GM23338 (cell line): ENCODE measurements at regions not wholly inside any gene's neighbourhood (a gene's known extent, or its start where the extent isn't known, plus 50 kb on each side); places are given as distances from the start of the nearest gene placed in this dataset.

Experiments used
- ATAC-seq: fragments of 200-7000 bp; cut with Tn5 transposase; 3 replicates; pipeline ENCODE4 v1.9.1; 2020
- DNase-seq: peaks from one replicate; pipeline ENCODE4 v3.0.0-alpha.2; 2015; ENCODE audit warnings: low spot score
- H2AFZ ChIP-seq: fragments of 200-600 bp; sonication (generic); 2 replicates; pipeline ENCODE4 v1.8.0; 2016; ENCODE audit warnings: antibody characterized with exemption, mild to moderate bottlenecking, moderate library complexity
- H3F3A ChIP-seq: fragments of 200-600 bp; sonication (generic); replicated peaks from 2 replicates; pipeline ENCODE4 v1.8.0; 2017; ENCODE audit warnings: antibody characterized with exemption, mixed run types, low read depth
- H3K27ac ChIP-seq: fragments of 200-600 bp; sonication (generic); 2 replicates; pipeline ENCODE4 v1.6.1; 2016; ENCODE audit warnings: low read depth
- H3K27me3 ChIP-seq: fragments of 200-600 bp; sonication (generic); 2 replicates; pipeline ENCODE4 v1.8.0; 2016; ENCODE audit warnings: mild to moderate bottlenecking, mixed run types, moderate library complexity; ENCODE audit not compliant: insufficient read depth
- H3K36me3 ChIP-seq: fragments of 200-600 bp; sonication (generic); 2 replicates; pipeline ENCODE4 v1.8.0; 2016; ENCODE audit warnings: mild to moderate bottlenecking; ENCODE audit not compliant: insufficient read depth
- H3K4me1 ChIP-seq: fragments of 200-600 bp; sonication (generic); 2 replicates; pipeline ENCODE4 v1.8.0; 2016; ENCODE audit warnings: mild to moderate bottlenecking, moderate library complexity; ENCODE audit not compliant: insufficient read depth
- H3K4me2 ChIP-seq: fragments of 200-600 bp; sonication (generic); 2 replicates; pipeline ENCODE4 v1.7.1; 2017; ENCODE audit warnings: mixed run types
- H3K4me3 ChIP-seq: fragments of 200-600 bp; sonication (generic); 2 replicates; pipeline ENCODE4 v1.6.1; 2016; ENCODE audit warnings: mixed run types
- H3K79me2 ChIP-seq: fragments of 200-600 bp; sonication (generic); replicated peaks from 2 replicates; pipeline ENCODE4 v1.8.0; 2017; ENCODE audit warnings: mild to moderate bottlenecking; ENCODE audit not compliant: insufficient read depth
- H3K9me2 ChIP-seq: fragments of 200-600 bp; sonication (generic); 2 replicates; pipeline ENCODE4 v1.8.0; 2017; ENCODE audit not compliant: insufficient read depth
- H4K20me1 ChIP-seq: fragments of 200-600 bp; sonication (generic); replicated peaks from 2 replicates; pipeline ENCODE4 v1.8.0; 2017; ENCODE audit warnings: mild to moderate bottlenecking; ENCODE audit not compliant: insufficient read depth
- H3K27ac Mint-ChIP-seq: 2 replicates; pipeline ENCODE4 v1.8.0; 2020; ENCODE audit warnings: inconsistent platforms, mild to moderate bottlenecking, moderate library complexity, mixed read lengths
- H3K27me3 Mint-ChIP-seq: 3 replicates; pipeline ENCODE4 v1.8.0; 2022; ENCODE audit warnings: low read depth, mild to moderate bottlenecking, moderate library complexity, mixed read lengths, inconsistent platforms; ENCODE audit not compliant: insufficient read depth, poor library complexity
- H3K36me3 Mint-ChIP-seq: 3 replicates; pipeline ENCODE4 v1.8.0; 2021; ENCODE audit warnings: low read depth, mild to moderate bottlenecking, inconsistent platforms, moderate library complexity, mixed read lengths
- H3K4me1 Mint-ChIP-seq: 3 replicates; pipeline ENCODE4 v1.8.0; 2020; ENCODE audit warnings: mild to moderate bottlenecking, inconsistent platforms, mixed read lengths
- H3K4me3 Mint-ChIP-seq: 3 replicates; pipeline ENCODE4 v1.8.0; 2021; ENCODE audit warnings: moderate library complexity, mild to moderate bottlenecking, inconsistent platforms, mixed read lengths
- H3K9me3 Mint-ChIP-seq: 3 replicates; pipeline ENCODE4 v1.8.0; 2020; ENCODE audit warnings: moderate library complexity, mild to moderate bottlenecking, inconsistent platforms, mixed read lengths
- CREB1 ChIP-seq: fragments of 250-450 bp; sonication (Bioruptor Pico); IDR thresholded peaks from 2 replicates; pipeline ENCODE4 v1.5.0; 2020; ENCODE audit warnings: low read depth, mild to moderate bottlenecking, moderate library complexity
- ETS1 ChIP-seq: IDR thresholded peaks from 2 replicates; pipeline ENCODE4 v1.6.1; 2016; ENCODE audit warnings: antibody characterized with exemption
- EZH2 ChIP-seq: fragments of 200-600 bp; sonication (generic); IDR thresholded peaks from one replicate; pipeline ENCODE4 v1.8.0; 2017; ENCODE audit warnings: antibody characterized with exemption, mild to moderate bottlenecking, low read depth; ENCODE audit not compliant: unreplicated experiment
- EZH2phosphoT487 ChIP-seq: fragments of 200-600 bp; sonication (generic); IDR thresholded peaks from one replicate; pipeline ENCODE4 v1.8.1; 2018; ENCODE audit warnings: antibody characterized with exemption; ENCODE audit not compliant: unreplicated experiment
- JUNB ChIP-seq: IDR thresholded peaks from one replicate; pipeline ENCODE4 v1.6.1; 2016; ENCODE audit warnings: antibody characterized with exemption; ENCODE audit not compliant: unreplicated experiment
- NANOG ChIP-seq: IDR thresholded peaks from 2 replicates; pipeline ENCODE4 v1.6.1; 2016; ENCODE audit warnings: antibody characterized with exemption, borderline replicate concordance
- POLR2AphosphoS5 ChIP-seq: IDR thresholded peaks from 2 replicates; pipeline ENCODE4 v1.6.1; 2016; ENCODE audit warnings: antibody characterized with exemption, low read depth
- STAT1 ChIP-seq: IDR thresholded peaks from one replicate; pipeline ENCODE4 v1.6.1; 2016; ENCODE audit warnings: antibody characterized with exemption; ENCODE audit not compliant: unreplicated experiment
- ZNF114 ChIP-seq: fragments of 250-450 bp; sonication (Bioruptor Pico); IDR thresholded peaks from 2 replicates; pipeline ENCODE4 v1.5.0; 2020; ENCODE audit warnings: mild to moderate bottlenecking, moderate library complexity
- ZNF331 ChIP-seq: fragments of 250-450 bp; sonication (Bioruptor Pico); IDR thresholded peaks from 2 replicates; pipeline ENCODE4 v1.5.0; 2020; ENCODE audit warnings: low read depth, mild to moderate bottlenecking, moderate library complexity
- TF ChIP-seq, protein P1 (sequence below): IDR thresholded peaks from one replicate; pipeline ENCODE4 v1.6.1; 2018; ENCODE audit warnings: antibody characterized with exemption; ENCODE audit not compliant: unreplicated experiment
- TF ChIP-seq, protein P2 (sequence below): fragments of 250-450 bp; sonication (Bioruptor Pico); IDR thresholded peaks from 2 replicates; pipeline ENCODE4 v1.5.0; 2020; ENCODE audit warnings: mild to moderate bottlenecking, moderate library complexity
- TF ChIP-seq, protein P3 (sequence below), 2 experiments: fragments of 200-600 bp in 1 of 2; sonication (generic) in 1 of 2; conservative IDR thresholded peaks; 2 replicates each; pipeline versions ENCODE4 v1.5.1 to v1.6.1; 2016 to 2017; ENCODE audit warnings: antibody characterized with exemption in 2 of 2, low read depth in 2 of 2, mild to moderate bottlenecking in 2 of 2, moderate library complexity in 1 of 2

DNA sequence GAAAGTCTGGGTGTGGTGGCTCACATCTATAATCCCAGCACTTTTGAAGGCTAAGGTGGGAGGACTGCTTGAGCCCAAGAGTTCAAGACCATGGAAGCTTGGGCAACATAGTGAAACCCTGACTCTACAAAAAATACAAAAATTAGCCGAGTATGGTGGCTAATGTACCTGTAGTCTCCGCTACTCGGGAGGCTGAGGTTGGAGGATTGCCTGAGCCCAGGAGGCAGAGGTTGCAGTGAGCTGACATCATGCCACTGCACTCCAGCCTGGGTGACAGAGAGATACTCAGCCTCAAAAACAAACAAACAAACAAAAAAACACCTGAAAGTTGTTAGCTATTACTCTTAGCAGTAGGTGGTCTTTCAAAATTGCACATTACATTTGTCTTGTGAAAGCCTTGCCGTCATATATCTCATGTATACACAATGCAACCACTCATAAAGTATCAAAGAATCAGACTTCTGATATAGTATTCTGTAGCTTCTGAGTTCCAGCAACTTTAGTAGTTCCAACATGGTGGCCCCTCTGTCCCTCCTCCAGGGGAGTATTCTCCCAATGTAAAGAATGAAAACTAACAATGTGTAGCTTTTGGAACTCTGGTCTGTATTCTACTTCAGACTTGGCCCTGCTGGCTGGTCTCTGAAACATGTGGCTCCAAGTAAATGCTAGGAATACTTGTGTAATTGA is 101.5 kb downstream of the ZNF92 start:
- Histone ChIP-seq H3K27me3 (no peaks in the 10 kb centered on the region), H3K4me1 (peaks cover 2% of the 10 kb centered on the region; the same call in 1 of the 2 replicates), H3K36me3 (no peaks in the 10 kb centered on the region), H3K9me2 (no peaks in the 10 kb centered on the region), H4K20me1 (no peaks in the 10 kb centered on the region), H2AFZ (no peak overlapping the region), H3K4me2 (no peak overlapping the region), H3K4me3 (no peak overlapping the region), H3F3A (no peaks in the 10 kb centered on the region), H3K79me2 (no peaks in the 10 kb centered on the region), H3K27ac (no peak overlapping the region)
- Mint-ChIP-seq H3K27ac (no peak overlapping the region), H3K4me3 (no peak overlapping the region), H3K4me1 (peaks cover 20% of the 10 kb centered on the region), H3K9me3 (peaks cover 44% of the 10 kb centered on the region), H3K36me3 (peaks cover 19% of the 10 kb centered on the region), H3K27me3 (peaks cover 5% of the 10 kb centered on the region)
- ATAC-seq = no peak
- no peak for DNase-seq
- TF ChIP-seq ETS1 = no peak
- TF ChIP-seq, protein P1, sequence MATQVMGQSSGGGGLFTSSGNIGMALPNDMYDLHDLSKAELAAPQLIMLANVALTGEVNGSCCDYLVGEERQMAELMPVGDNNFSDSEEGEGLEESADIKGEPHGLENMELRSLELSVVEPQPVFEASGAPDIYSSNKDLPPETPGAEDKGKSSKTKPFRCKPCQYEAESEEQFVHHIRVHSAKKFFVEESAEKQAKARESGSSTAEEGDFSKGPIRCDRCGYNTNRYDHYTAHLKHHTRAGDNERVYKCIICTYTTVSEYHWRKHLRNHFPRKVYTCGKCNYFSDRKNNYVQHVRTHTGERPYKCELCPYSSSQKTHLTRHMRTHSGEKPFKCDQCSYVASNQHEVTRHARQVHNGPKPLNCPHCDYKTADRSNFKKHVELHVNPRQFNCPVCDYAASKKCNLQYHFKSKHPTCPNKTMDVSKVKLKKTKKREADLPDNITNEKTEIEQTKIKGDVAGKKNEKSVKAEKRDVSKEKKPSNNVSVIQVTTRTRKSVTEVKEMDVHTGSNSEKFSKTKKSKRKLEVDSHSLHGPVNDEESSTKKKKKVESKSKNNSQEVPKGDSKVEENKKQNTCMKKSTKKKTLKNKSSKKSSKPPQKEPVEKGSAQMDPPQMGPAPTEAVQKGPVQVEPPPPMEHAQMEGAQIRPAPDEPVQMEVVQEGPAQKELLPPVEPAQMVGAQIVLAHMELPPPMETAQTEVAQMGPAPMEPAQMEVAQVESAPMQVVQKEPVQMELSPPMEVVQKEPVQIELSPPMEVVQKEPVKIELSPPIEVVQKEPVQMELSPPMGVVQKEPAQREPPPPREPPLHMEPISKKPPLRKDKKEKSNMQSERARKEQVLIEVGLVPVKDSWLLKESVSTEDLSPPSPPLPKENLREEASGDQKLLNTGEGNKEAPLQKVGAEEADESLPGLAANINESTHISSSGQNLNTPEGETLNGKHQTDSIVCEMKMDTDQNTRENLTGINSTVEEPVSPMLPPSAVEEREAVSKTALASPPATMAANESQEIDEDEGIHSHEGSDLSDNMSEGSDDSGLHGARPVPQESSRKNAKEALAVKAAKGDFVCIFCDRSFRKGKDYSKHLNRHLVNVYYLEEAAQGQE = no peak
- no peak for TF ChIP-seq NANOG
- TF ChIP-seq, protein P2, sequence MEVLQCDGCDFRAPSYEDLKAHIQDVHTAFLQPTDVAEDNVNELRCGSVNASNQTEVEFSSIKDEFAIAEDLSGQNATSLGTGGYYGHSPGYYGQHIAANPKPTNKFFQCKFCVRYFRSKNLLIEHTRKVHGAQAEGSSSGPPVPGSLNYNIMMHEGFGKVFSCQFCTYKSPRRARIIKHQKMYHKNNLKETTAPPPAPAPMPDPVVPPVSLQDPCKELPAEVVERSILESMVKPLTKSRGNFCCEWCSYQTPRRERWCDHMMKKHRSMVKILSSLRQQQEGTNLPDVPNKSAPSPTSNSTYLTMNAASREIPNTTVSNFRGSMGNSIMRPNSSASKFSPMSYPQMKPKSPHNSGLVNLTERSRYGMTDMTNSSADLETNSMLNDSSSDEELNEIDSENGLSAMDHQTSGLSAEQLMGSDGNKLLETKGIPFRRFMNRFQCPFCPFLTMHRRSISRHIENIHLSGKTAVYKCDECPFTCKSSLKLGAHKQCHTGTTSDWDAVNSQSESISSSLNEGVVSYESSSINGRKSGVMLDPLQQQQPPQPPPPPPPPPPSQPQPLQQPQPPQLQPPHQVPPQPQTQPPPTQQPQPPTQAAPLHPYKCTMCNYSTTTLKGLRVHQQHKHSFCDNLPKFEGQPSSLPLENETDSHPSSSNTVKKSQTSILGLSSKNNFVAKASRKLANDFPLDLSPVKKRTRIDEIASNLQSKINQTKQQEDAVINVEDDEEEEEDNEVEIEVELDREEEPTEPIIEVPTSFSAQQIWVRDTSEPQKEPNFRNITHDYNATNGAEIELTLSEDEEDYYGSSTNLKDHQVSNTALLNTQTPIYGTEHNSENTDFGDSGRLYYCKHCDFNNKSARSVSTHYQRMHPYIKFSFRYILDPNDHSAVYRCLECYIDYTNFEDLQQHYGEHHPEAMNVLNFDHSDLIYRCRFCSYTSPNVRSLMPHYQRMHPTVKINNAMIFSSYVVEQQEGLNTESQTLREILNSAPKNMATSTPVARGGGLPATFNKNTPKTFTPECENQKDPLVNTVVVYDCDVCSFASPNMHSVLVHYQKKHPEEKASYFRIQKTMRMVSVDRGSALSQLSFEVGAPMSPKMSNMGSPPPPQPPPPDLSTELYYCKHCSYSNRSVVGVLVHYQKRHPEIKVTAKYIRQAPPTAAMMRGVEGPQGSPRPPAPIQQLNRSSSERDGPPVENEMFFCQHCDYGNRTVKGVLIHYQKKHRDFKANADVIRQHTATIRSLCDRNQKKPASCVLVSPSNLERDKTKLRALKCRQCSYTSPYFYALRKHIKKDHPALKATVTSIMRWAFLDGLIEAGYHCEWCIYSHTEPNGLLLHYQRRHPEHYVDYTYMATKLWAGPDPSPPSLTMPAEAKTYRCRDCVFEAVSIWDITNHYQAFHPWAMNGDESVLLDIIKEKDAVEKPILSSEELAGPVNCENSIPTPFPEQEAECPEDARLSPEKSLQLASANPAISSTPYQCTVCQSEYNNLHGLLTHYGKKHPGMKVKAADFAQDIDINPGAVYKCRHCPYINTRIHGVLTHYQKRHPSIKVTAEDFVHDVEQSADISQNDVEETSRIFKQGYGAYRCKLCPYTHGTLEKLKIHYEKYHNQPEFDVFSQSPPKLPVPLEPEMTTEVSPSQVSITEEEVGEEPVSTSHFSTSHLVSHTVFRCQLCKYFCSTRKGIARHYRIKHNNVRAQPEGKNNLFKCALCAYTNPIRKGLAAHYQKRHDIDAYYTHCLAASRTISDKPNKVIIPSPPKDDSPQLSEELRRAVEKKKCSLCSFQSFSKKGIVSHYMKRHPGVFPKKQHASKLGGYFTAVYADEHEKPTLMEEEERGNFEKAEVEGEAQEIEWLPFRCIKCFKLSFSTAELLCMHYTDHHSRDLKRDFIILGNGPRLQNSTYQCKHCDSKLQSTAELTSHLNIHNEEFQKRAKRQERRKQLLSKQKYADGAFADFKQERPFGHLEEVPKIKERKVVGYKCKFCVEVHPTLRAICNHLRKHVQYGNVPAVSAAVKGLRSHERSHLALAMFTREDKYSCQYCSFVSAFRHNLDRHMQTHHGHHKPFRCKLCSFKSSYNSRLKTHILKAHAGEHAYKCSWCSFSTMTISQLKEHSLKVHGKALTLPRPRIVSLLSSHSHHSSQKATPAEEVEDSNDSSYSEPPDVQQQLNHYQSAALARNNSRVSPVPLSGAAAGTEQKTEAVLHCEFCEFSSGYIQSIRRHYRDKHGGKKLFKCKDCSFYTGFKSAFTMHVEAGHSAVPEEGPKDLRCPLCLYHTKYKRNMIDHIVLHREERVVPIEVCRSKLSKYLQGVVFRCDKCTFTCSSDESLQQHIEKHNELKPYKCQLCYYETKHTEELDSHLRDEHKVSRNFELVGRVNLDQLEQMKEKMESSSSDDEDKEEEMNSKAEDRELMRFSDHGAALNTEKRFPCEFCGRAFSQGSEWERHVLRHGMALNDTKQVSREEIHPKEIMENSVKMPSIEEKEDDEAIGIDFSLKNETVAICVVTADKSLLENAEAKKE (CRISPR knock-in tag) = no peak
- TF ChIP-seq EZH2phosphoT487 = no peak
- TF ChIP-seq CREB1 = no peak
- TF ChIP-seq, protein P3, sequence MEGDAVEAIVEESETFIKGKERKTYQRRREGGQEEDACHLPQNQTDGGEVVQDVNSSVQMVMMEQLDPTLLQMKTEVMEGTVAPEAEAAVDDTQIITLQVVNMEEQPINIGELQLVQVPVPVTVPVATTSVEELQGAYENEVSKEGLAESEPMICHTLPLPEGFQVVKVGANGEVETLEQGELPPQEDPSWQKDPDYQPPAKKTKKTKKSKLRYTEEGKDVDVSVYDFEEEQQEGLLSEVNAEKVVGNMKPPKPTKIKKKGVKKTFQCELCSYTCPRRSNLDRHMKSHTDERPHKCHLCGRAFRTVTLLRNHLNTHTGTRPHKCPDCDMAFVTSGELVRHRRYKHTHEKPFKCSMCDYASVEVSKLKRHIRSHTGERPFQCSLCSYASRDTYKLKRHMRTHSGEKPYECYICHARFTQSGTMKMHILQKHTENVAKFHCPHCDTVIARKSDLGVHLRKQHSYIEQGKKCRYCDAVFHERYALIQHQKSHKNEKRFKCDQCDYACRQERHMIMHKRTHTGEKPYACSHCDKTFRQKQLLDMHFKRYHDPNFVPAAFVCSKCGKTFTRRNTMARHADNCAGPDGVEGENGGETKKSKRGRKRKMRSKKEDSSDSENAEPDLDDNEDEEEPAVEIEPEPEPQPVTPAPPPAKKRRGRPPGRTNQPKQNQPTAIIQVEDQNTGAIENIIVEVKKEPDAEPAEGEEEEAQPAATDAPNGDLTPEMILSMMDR (conservative IDR thresholded peaks at IDR 0.05; ENCODE audit: low read depth in 2 of 2) = no peak
- no peak for TF ChIP-seq ZNF114 (CRISPR knock-in tag)
- no peak for TF ChIP-seq POLR2AphosphoS5
- TF ChIP-seq EZH2 = no peak
- TF ChIP-seq JUNB = no peak
- TF ChIP-seq STAT1 = no peak
- TF ChIP-seq ZNF331 (CRISPR knock-in tag) = no peak
